ENCODE measurements at regions not wholly inside any gene's neighbourhood (a gene's known extent, or its start where the extent isn't known, plus 50 kb on each side); places are given as distances from the start of the nearest gene placed in this dataset.

GRCh38 chr7:79513261-79513660 lies 59.8 kb upstream of the MAGI2 start:
- TF ChIP-seq POLR2AphosphoS5 (IDR thresholded peaks at IDR 0.05; ENCODE audit: borderline replicate concordance, low read depth, low read length) (no peak), FOXP2 (optimal IDR thresholded peaks at IDR 0.05; ENCODE audit: control extremely low read depth, extremely low read length, insufficient read depth) (no peak), EZH2 (IDR thresholded peaks at IDR 0.05) (no peak)
